Kidney epithelial cell (primary cell): ENCODE measurements at regions not wholly inside any gene's neighbourhood (a gene's known extent, or its start where the extent isn't known, plus 50 kb on each side); places are given as distances from the start of the nearest gene placed in this dataset.

Experiments used
- DNase-seq: peaks from one replicate; pipeline ENCODE4 v3.0.0-alpha.2; 2010; ENCODE audit warnings: low read depth
- H3K27me3 ChIP-seq: 2 replicates; pipeline ENCODE4 v1.6.0; 2011; ENCODE audit warnings: low read length; ENCODE audit not compliant: control insufficient read depth, insufficient read depth
- H3K36me3 ChIP-seq: 2 replicates; pipeline ENCODE4 v1.5.1; 2011; ENCODE audit warnings: low read length; ENCODE audit not compliant: control insufficient read depth, insufficient read depth
- H3K4me3 ChIP-seq: 2 replicates; pipeline ENCODE4 v1.5.1; 2011; ENCODE audit warnings: low read depth, mild to moderate bottlenecking, control low read depth, low read length
- CTCF ChIP-seq: IDR thresholded peaks from 2 replicates; pipeline ENCODE4 v1.5.1; 2011; ENCODE audit warnings: mild to moderate bottlenecking, moderate library complexity, low read length, control low read depth, inconsistent platforms; ENCODE audit not compliant: insufficient read depth, poor library complexity, severe bottlenecking

- Histone ChIP-seq H3K36me3 (no peaks in the 10 kb centered on the region), H3K27me3 (no peaks in the 10 kb centered on the region), H3K4me3 (no peak overlapping the region)
- TF ChIP-seq CTCF = no peak
- DNase-seq = no peak
Observed at GRCh38 chr2:238629064-238629463, 202.3 kb downstream of the ASB1 start.

GRCh38 chr2:238631491-238632180 lies 204.9 kb downstream of the ASB1 start:
- H3K27me3 ChIP-seq = no peaks in the 10 kb centered on the region
- DNase-seq = no peak
- no peak overlapping the region for H3K4me3 ChIP-seq
- no peaks in the 10 kb centered on the region for H3K36me3 ChIP-seq
- no peak for TF ChIP-seq CTCF

GRCh38 chr2:238632181-238633060 lies 205.7 kb downstream of the ASB1 start:
- no peak overlapping the region for H3K4me3 ChIP-seq

GRCh38 chr2:238633426-238634328 lies 206.9 kb downstream of the ASB1 start:
- no peaks in the 10 kb centered on the region for H3K27me3 ChIP-seq
- TF ChIP-seq CTCF = no peak
- H3K36me3 ChIP-seq = no peaks in the 10 kb centered on the region
- no peak overlapping the region for H3K4me3 ChIP-seq
- no peak for DNase-seq

More at GRCh38 chr2:238632181-238633060, 205.7 kb downstream of the ASB1 start:
- TF ChIP-seq CTCF = no peak
- DNase-seq = no peak
- no peaks in the 10 kb centered on the region for H3K36me3 ChIP-seq
- H3K27me3 ChIP-seq = no peaks in the 10 kb centered on the region

- no peak for DNase-seq
- Histone ChIP-seq H3K36me3 (no peaks in the 10 kb centered on the region), H3K4me3 (no peak overlapping the region), H3K27me3 (no peaks in the 10 kb centered on the region)
- TF ChIP-seq CTCF = no peak
Observed at GRCh38 chr2:238634701-238635357, 208.1 kb downstream of the ASB1 start.
